ENCODE measurements at regions not wholly inside any gene's neighbourhood (a gene's known extent, or its start where the extent isn't known, plus 50 kb on each side); places are given as distances from the start of the nearest gene placed in this dataset.

DNA sequence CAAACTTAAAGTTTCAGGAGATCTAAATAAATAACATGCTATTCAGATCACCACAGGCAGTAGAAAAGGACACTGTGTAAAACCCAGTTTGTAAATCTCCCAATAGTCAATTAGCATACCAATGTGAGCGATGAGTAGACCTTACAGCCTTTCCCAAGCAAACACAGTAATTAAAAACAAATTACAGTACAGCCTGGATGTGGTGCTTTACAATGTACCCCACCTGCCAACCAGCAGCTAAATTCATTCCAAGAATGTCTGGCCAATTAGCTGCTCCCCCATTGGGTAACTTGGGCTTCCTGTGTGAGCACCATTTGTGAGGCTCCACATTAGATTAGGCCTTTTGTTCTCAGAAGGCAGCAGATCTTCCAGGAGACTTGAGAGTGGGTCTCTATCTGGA lies 635.0 kb downstream of the TBL1XR1 start:
- no peaks in the 10 kb centered on the region for H3K4me1 ChIP-seq (replicated peaks in 1 of 2; ENCODE audit: control insufficient read depth in 2 of 2, insufficient read depth in 2 of 2, low read length in 2 of 2)
- no TSS peak for BruUV-seq (replicated peaks)
- no peak overlapping the region for H3K27ac ChIP-seq (ENCODE audit: extremely low read depth, low read depth, low read length)
- H3K36me3 ChIP-seq (ENCODE audit: control insufficient read depth, insufficient read depth, low read length): no peaks in the 10 kb centered on the region
- POLR2A ChIA-PET: no interaction called here
- no peak overlapping the region for H3K4me2 ChIP-seq (ENCODE audit: insufficient read depth, low read length)
- no peaks in the 10 kb centered on the region for H3K9me3 ChIP-seq (replicated peaks; ENCODE audit: control insufficient read depth, insufficient read depth, low read depth, low read length)
- no peak for ATAC-seq
- no peak overlapping the region for H2AFZ ChIP-seq (ENCODE audit: low read depth, low read length)
- TF ChIP-seq SP1 (CRISPR knock-in tag; IDR thresholded peaks at IDR 0.05) (no peak), NFATC3 (IDR thresholded peaks at IDR 0.05) (no peak), TSC22D4 (tag; IDR thresholded peaks at IDR 0.05) (no peak), ZEB2 (IDR thresholded peaks at IDR 0.05) (no peak), TARDBP (IDR thresholded peaks at IDR 0.05) (no peak), NONO (IDR thresholded peaks at IDR 0.05; ENCODE audit: low read depth in 2 of 2, low read length in 1 of 2) (no peak), NUFIP1 (IDR thresholded peaks at IDR 0.05; ENCODE audit: partially characterized antibody) (no peak), ILK (tag; IDR thresholded peaks at IDR 0.05; ENCODE audit: borderline replicate concordance, low read depth) (no peak), MTA3 (IDR thresholded peaks at IDR 0.05; ENCODE audit: borderline replicate concordance) (no peak), HDGF (IDR thresholded peaks at IDR 0.05) (no peak)
- H4K20me1 ChIP-seq (replicated peaks; ENCODE audit: control insufficient read depth, insufficient read depth, low read length): no peaks in the 10 kb centered on the region
- no peak overlapping the region for H3K9ac ChIP-seq (ENCODE audit: insufficient read depth in 1 of 2, low read depth in 2 of 2, low read length in 2 of 2)
- intact Hi-C loops (cut with micrococcal nuclease) (no loop called here), in situ Hi-C loops (cut with MboI) (no loop called here)
- FAIRE-seq: no peak
- no peaks in the 10 kb centered on the region for H3K79me2 ChIP-seq (ENCODE audit: control insufficient read depth, insufficient read depth, low read length)
- no peak overlapping the region for H3K4me3 ChIP-seq
- 7% methylated on average over 1 of the region's 1 CpG for WGBS (ENCODE audit: insufficient coverage, low coverage, missing lambda C conversion rate)
- no peaks in the 10 kb centered on the region for H3K27me3 ChIP-seq (ENCODE audit: control insufficient read depth in 2 of 2, insufficient read depth in 2 of 2, low read length in 2 of 2)
- CTCF ChIA-PET (ENCODE audit: low intra/inter-chr PET ratio): no interaction called here
- H3K9me1 ChIP-seq (ENCODE audit: control insufficient read depth, insufficient read depth, low read length): no peaks in the 10 kb centered on the region
- DNase-seq (ENCODE audit: extremely low read depth in 1 of 4, low spot score in 3 of 4): no peak

DNA sequence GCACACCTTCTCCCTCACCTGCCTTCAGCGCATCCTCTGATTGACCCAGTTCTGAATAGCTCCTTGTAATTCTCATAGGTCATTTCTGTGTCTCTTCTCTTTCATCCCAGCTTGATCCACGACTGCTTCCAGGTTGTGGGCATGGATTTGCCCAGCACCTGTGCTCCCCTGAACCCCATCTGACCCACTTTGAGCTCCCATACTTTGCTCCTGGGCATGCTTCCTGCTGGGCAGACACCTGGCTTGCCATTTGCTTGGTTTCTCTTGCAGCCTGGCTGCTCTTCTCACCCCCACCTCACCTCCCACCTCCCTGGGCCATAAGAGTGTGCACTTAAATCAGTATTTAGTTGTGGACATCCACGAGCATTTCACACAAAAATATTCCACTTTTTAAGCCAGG lies 635.5 kb downstream of the TBL1XR1 start:
- Histone ChIP-seq H2AFZ (ENCODE audit: low read depth, low read length) (no peak overlapping the region), H3K9me3 (replicated peaks; ENCODE audit: control insufficient read depth, insufficient read depth, low read depth, low read length) (no peaks in the 10 kb centered on the region), H4K20me1 (replicated peaks; ENCODE audit: control insufficient read depth, insufficient read depth, low read length) (no peaks in the 10 kb centered on the region), H3K4me1 (replicated peaks in 1 of 2; ENCODE audit: control insufficient read depth in 2 of 2, insufficient read depth in 2 of 2, low read length in 2 of 2) (no peaks in the 10 kb centered on the region), H3K9ac (ENCODE audit: insufficient read depth in 1 of 2, low read depth in 2 of 2, low read length in 2 of 2) (no peak overlapping the region), H3K79me2 (ENCODE audit: control insufficient read depth, insufficient read depth, low read length) (no peaks in the 10 kb centered on the region), H3K27ac (ENCODE audit: extremely low read depth, low read depth, low read length) (no peak overlapping the region), H3K4me2 (ENCODE audit: insufficient read depth, low read length) (no peak overlapping the region), H3K4me3 (no peak overlapping the region), H3K9me1 (ENCODE audit: control insufficient read depth, insufficient read depth, low read length) (no peaks in the 10 kb centered on the region), H3K27me3 (ENCODE audit: control insufficient read depth in 2 of 2, insufficient read depth in 2 of 2, low read length in 2 of 2) (no peaks in the 10 kb centered on the region), H3K36me3 (ENCODE audit: control insufficient read depth, insufficient read depth, low read length) (no peaks in the 10 kb centered on the region)
- intact Hi-C loops (cut with micrococcal nuclease) (no loop called here), in situ Hi-C loops (cut with MboI) (no loop called here)
- DNase-seq (ENCODE audit: extremely low read depth in 1 of 4, low spot score in 3 of 4) (no peak), ATAC-seq (no peak), FAIRE-seq (no peak)
- ChIA-PET CTCF (ENCODE audit: low intra/inter-chr PET ratio) (no interaction called here), POLR2A (no interaction called here)
- 7% methylated on average over 3 of the region's 3 CpGs for WGBS (ENCODE audit: insufficient coverage, low coverage, missing lambda C conversion rate)
- no TSS peak for BruUV-seq (replicated peaks)
- TF ChIP-seq DNMT1 (IDR thresholded peaks at IDR 0.05): no peak
- TF ChIP-seq, protein P1, sequence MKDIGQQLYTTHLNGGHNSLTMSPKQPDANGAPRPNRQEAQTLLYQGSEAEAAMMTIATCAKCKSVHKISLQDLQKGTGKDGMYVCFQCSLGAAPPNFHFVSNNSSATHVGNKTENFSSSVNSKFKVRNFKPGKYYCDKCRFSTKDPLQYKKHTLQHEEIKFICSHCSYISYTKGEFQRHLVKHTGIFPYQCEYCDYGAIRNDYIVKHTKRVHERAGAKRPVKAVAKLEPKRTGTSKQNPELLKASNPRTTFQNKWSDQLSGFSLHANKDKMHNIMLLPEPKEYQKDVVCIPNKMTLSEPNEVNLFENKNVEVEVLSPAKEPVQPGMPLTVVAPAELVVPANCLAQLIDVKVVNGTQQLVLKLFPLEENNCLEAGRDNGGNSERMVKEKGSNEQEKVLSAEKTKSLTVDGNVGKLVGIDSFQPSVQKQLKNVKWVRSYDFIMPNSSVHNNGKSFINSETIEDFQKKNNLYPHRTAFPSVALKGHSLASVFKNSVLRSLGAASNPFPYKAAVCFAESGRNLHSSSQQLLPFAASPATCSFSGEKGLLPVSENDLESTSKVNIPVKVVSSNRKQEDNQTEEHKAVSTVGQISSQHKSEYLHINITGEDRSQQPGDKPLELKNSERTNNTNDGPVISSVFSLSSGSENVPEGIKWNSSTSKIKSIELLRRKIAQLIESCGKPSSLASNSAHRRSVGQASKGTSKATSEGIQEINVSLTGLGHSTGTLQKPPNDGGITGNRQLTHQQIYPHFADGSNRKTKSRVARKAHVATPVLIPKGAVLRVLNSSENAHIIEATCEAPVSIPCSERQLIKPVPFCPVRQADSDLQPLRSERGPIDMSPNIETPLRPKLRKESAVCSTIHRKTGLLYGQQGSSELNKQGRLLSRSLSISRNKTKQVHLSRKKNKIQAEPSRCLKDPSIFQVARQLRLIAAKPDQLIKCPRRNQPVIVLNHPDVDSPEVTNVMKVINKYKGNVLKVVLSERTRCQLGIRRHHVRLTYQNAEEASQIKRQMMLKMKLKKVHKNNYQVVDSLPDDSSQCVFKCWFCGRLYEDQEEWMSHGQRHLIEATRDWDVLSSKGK (CRISPR knock-in tag; IDR thresholded peaks at IDR 0.05): no peak
- TF ChIP-seq, protein P2, sequence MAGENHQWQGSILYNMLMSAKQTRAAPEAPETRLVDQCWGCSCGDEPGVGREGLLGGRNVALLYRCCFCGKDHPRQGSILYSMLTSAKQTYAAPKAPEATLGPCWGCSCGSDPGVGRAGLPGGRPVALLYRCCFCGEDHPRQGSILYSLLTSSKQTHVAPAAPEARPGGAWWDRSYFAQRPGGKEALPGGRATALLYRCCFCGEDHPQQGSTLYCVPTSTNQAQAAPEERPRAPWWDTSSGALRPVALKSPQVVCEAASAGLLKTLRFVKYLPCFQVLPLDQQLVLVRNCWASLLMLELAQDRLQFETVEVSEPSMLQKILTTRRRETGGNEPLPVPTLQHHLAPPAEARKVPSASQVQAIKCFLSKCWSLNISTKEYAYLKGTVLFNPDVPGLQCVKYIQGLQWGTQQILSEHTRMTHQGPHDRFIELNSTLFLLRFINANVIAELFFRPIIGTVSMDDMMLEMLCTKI (IDR thresholded peaks at IDR 0.05; ENCODE audit: partially characterized antibody): no peak
- TF ChIP-seq PHF20 (IDR thresholded peaks at IDR 0.05; ENCODE audit: partially characterized antibody): no peak
- no peak for TF ChIP-seq ZFX (CRISPR knock-in tag; IDR thresholded peaks at IDR 0.05)
- TF ChIP-seq ZNF274 (IDR thresholded peaks at IDR 0.05; ENCODE audit: borderline replicate concordance, low read depth, low read length): no peak

Data from K562 (cell line).